ENCODE measurements at regions not wholly inside any gene's neighbourhood (a gene's known extent, or its start where the extent isn't known, plus 50 kb on each side); places are given as distances from the start of the nearest gene placed in this dataset.

DNA sequence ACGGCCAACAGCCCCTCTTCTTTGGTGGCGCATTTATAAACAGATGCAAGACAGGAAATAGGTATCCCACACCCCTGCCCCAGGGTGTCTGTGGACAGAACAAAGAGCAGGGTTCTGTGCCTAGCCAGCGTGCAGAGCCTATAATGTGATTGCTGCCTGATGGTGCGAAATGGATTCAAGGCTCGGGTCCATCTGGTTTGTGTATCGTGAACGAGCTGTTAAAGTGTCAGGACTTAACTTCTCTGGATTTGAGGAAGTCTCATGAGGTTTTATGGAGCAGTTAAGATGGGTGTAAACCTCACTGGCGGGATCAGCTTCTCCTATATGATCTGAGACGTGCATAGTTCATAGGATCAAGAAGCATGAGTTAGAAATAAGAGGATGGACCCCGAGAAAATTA is 388.7 kb upstream of the TBX3 start:
- no peak for DNase-seq

DNA sequence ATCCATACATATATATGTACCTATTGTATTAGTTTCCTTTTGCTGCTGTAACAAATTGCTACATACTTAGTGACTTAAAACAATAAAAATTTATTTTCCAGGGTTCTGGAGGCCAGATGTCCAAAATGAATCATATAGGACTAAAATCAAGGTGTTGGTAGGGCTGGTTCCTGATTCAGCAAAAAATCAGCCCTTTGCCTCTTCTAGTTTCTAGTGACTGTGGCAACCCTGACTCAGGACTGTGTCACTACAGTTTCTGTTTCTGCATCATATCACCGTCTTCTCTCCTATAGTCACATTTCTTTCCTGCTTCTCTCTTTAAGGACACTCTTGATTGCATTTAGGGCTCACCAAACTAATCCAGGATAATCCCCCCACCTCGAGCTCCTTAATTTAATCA is 386.3 kb upstream of the TBX3 start:
- Mint-ChIP-seq H3K4me3 (no peak overlapping the region), H3K4me1 (peaks cover 26% of the 10 kb centered on the region), H3K27ac (no peak overlapping the region), H3K36me3 (ENCODE audit: low read depth) (no peaks in the 10 kb centered on the region), H3K9me3 (peaks cover 6% of the 10 kb centered on the region), H3K27me3 (ENCODE audit: low read depth, poor library complexity) (peaks cover 9% of the 10 kb centered on the region)
- TF ChIP-seq, protein P1, sequence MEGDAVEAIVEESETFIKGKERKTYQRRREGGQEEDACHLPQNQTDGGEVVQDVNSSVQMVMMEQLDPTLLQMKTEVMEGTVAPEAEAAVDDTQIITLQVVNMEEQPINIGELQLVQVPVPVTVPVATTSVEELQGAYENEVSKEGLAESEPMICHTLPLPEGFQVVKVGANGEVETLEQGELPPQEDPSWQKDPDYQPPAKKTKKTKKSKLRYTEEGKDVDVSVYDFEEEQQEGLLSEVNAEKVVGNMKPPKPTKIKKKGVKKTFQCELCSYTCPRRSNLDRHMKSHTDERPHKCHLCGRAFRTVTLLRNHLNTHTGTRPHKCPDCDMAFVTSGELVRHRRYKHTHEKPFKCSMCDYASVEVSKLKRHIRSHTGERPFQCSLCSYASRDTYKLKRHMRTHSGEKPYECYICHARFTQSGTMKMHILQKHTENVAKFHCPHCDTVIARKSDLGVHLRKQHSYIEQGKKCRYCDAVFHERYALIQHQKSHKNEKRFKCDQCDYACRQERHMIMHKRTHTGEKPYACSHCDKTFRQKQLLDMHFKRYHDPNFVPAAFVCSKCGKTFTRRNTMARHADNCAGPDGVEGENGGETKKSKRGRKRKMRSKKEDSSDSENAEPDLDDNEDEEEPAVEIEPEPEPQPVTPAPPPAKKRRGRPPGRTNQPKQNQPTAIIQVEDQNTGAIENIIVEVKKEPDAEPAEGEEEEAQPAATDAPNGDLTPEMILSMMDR (IDR thresholded peaks at IDR 0.05): no peak
- DNase-seq: no peak

More for the DNA sequence above, 388.7 kb upstream of the TBX3 start:
- Mint-ChIP-seq H3K27ac (no peak overlapping the region), H3K4me1 (peaks cover 11% of the 10 kb centered on the region), H3K9me3 (peaks cover 6% of the 10 kb centered on the region), H3K27me3 (ENCODE audit: low read depth, poor library complexity) (peaks cover 18% of the 10 kb centered on the region), H3K4me3 (no peak overlapping the region), H3K36me3 (ENCODE audit: low read depth) (no peaks in the 10 kb centered on the region)
- TF ChIP-seq, protein P1 (IDR thresholded peaks at IDR 0.05): no peak

DNA sequence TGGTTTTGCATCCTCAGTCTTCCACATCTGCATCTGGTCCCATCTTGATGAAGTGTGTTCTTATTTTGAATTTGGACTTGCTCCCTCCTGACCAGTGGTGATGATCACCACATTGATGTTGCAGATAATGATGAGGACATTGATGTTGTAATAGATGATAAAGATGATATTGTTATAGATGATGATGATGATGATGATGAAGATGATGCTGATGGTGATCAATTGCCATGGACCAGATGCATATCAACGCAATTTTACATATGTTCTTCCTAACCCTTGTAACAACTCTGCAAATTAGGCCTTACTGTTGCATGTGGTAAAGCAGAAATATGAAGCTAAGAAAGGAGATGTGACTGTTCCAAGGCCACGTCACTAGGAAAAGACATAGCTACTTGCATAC is 380.3 kb upstream of the TBX3 start:
- H3K27me3 Mint-ChIP-seq (ENCODE audit: low read depth, poor library complexity): peaks cover 5% of the 10 kb centered on the region
- H3K4me1 Mint-ChIP-seq: peaks cover 38% of the 10 kb centered on the region
- H3K4me3 Mint-ChIP-seq: no peak overlapping the region
- no peaks in the 10 kb centered on the region for H3K36me3 Mint-ChIP-seq (ENCODE audit: low read depth)
- no peak for DNase-seq
- TF ChIP-seq, protein P1 (IDR thresholded peaks at IDR 0.05): no peak
- no peaks in the 10 kb centered on the region for H3K9me3 Mint-ChIP-seq
- H3K27ac Mint-ChIP-seq: no peak overlapping the region

- H3K27me3 Mint-ChIP-seq (ENCODE audit: low read depth, poor library complexity): no peaks in the 10 kb centered on the region
- H3K27ac Mint-ChIP-seq: no peak overlapping the region
- no peaks in the 10 kb centered on the region for H3K9me3 Mint-ChIP-seq
- H3K4me3 Mint-ChIP-seq: no peak overlapping the region
- H3K4me1 Mint-ChIP-seq: peaks cover 38% of the 10 kb centered on the region
- TF ChIP-seq, protein P1 (IDR thresholded peaks at IDR 0.05): no peak
- no peak for DNase-seq
- no peaks in the 10 kb centered on the region for H3K36me3 Mint-ChIP-seq (ENCODE audit: low read depth)
Measured at GRCh38 chr12:115062741-115063140, 378.8 kb upstream of the TBX3 start.

- TF ChIP-seq, protein P1 (IDR thresholded peaks at IDR 0.05): no peak
- Mint-ChIP-seq H3K36me3 (ENCODE audit: low read depth) (no peaks in the 10 kb centered on the region), H3K4me3 (no peak overlapping the region)
Measured at GRCh38 chr12:115060477-115061168, 376.6 kb upstream of the TBX3 start.

GRCh38 chr12:115057445-115057844 is 373.5 kb upstream of the TBX3 start:
- Mint-ChIP-seq H3K27me3 (ENCODE audit: low read depth, poor library complexity) (no peaks in the 10 kb centered on the region), H3K36me3 (ENCODE audit: low read depth) (no peaks in the 10 kb centered on the region), H3K4me3 (no peak overlapping the region), H3K27ac (no peak overlapping the region), H3K9me3 (no peaks in the 10 kb centered on the region), H3K4me1 (peaks cover 34% of the 10 kb centered on the region)
- no peak for DNase-seq
- TF ChIP-seq, protein P1 (IDR thresholded peaks at IDR 0.05): no peak

More at GRCh38 chr12:115060477-115061168, 376.6 kb upstream of the TBX3 start:
- H3K9me3 Mint-ChIP-seq: no peaks in the 10 kb centered on the region
- H3K27me3 Mint-ChIP-seq (ENCODE audit: low read depth, poor library complexity): no peaks in the 10 kb centered on the region
- no peak for DNase-seq
- H3K4me1 Mint-ChIP-seq: peaks cover 23% of the 10 kb centered on the region
- H3K27ac Mint-ChIP-seq: no peak overlapping the region

All from nephron progenitor cell (in vitro differentiated cells).